GM23248 (cell line): ENCODE measurements at regions not wholly inside any gene's neighbourhood (a gene's known extent, or its start where the extent isn't known, plus 50 kb on each side); places are given as distances from the start of the nearest gene placed in this dataset.

Experiments used
- DNase-seq: peaks from one replicate; pipeline ENCODE4 v3.0.0-alpha.2; 2015
- H2AFZ ChIP-seq: fragments of 200-600 bp; sonication (generic); 2 replicates; pipeline ENCODE4 v1.6.1; 2016; ENCODE audit warnings: antibody characterized with exemption
- H3F3A ChIP-seq: fragments of 200-600 bp; sonication (generic); 2 replicates; pipeline ENCODE4 v1.6.1; 2016; ENCODE audit warnings: mild to moderate bottlenecking, antibody characterized with exemption, mixed run types; ENCODE audit not compliant: insufficient read depth
- H3K27ac ChIP-seq: fragments of 200-600 bp; sonication (generic); 2 replicates; pipeline ENCODE4 v1.5.1; 2016; ENCODE audit warnings: mild to moderate bottlenecking
- H3K27me3 ChIP-seq: fragments of 200-600 bp; sonication (generic); replicated peaks from 2 replicates; pipeline ENCODE4 v1.6.1; 2016; ENCODE audit warnings: mild to moderate bottlenecking; ENCODE audit not compliant: insufficient read depth
- H3K36me3 ChIP-seq: fragments of 200-600 bp; sonication (generic); 2 replicates; pipeline ENCODE4 v1.6.1; 2016; ENCODE audit warnings: low read depth, mild to moderate bottlenecking
- H3K4me1 ChIP-seq: fragments of 200-600 bp; sonication (generic); 2 replicates; pipeline ENCODE4 v1.6.1; 2016; ENCODE audit warnings: mild to moderate bottlenecking; ENCODE audit not compliant: insufficient read depth
- H3K4me2 ChIP-seq: fragments of 200-600 bp; sonication (generic); one replicate; pipeline ENCODE4 v1.6.1; 2016; ENCODE audit warnings: mild to moderate bottlenecking; ENCODE audit not compliant: unreplicated experiment
- H3K4me3 ChIP-seq: fragments of 200-600 bp; sonication (generic); 2 replicates; pipeline ENCODE4 v1.5.1; 2016; ENCODE audit warnings: mild to moderate bottlenecking
- H3K79me2 ChIP-seq: fragments of 200-600 bp; sonication (generic); 2 replicates; pipeline ENCODE4 v1.6.1; 2016; ENCODE audit warnings: mild to moderate bottlenecking; ENCODE audit not compliant: insufficient read depth
- H3K9ac ChIP-seq: fragments of 200-600 bp; sonication (generic); 2 replicates; pipeline ENCODE4 v1.6.1; 2016; ENCODE audit warnings: mild to moderate bottlenecking
- H3K9me2 ChIP-seq: fragments of 200-600 bp; sonication (generic); 2 replicates; pipeline ENCODE4 v1.6.1; 2016; ENCODE audit warnings: mixed run types, mild to moderate bottlenecking, moderate library complexity; ENCODE audit not compliant: insufficient read depth
- H3K9me3 ChIP-seq: fragments of 200-600 bp; sonication (generic); one replicate; pipeline ENCODE4 v1.6.1; 2017; ENCODE audit warnings: low read depth
- H4K20me1 ChIP-seq: fragments of 200-600 bp; sonication (generic); 2 replicates; pipeline ENCODE4 v1.6.0; 2016; ENCODE audit not compliant: insufficient read depth
- EZH2 ChIP-seq: fragments of 200-600 bp; sonication (generic); IDR thresholded peaks from 2 replicates; pipeline ENCODE4 v1.6.1; 2018; ENCODE audit warnings: antibody characterized with exemption, mild to moderate bottlenecking; ENCODE audit not compliant: insufficient read depth, poor library complexity, severe bottlenecking
- EZH2phosphoT487 ChIP-seq: fragments of 200-600 bp; sonication (generic); IDR thresholded peaks from 2 replicates; pipeline ENCODE4 v1.6.1; 2018; ENCODE audit warnings: antibody characterized with exemption, moderate library complexity, mild to moderate bottlenecking, low read depth; ENCODE audit not compliant: insufficient read depth
- whole genome bisulfite sequencing, 2 experiments: methylation state at CpG; one replicate each; pipeline ENCODE4 v1.1.6; 2015 to 2017; ENCODE audit warnings: low lambda C conversion rate in 2 of 2, low coverage in 1 of 2; ENCODE audit errors: missing lambda C conversion rate in 2 of 2; 5-methylcytosine and 5-hydroxymethylcytosine counted together
- in situ Hi-C: fragments of 300-500 bp; cut with MboI; formaldehyde crosslinking; loops from 2 replicates; pipeline ENCODE4 v1.15.0; 2020

GRCh38 chr12:13599176-13599575 lies 382.2 kb downstream of the GRIN2B start:
- Histone ChIP-seq H4K20me1 (no peaks in the 10 kb centered on the region), H3K4me3 (no peak overlapping the region), H3K27me3 (peaks cover 9% of the 10 kb centered on the region; the same call in 1 of the 2 replicates), H3K4me2 (no peak overlapping the region), H3F3A (no peaks in the 10 kb centered on the region), H3K9me2 (no peaks in the 10 kb centered on the region), H3K79me2 (no peaks in the 10 kb centered on the region), H3K9me3 (no peaks in the 10 kb centered on the region), H3K9ac (no peak overlapping the region), H3K36me3 (no peaks in the 10 kb centered on the region), H2AFZ (no peak overlapping the region), H3K27ac (no peak overlapping the region), H3K4me1 (no peaks in the 10 kb centered on the region)
- TF ChIP-seq EZH2phosphoT487 (no peak), EZH2 (no peak)
- WGBS, 2 experiments = 38 to 41% methylated on average over 4 of the region's 4 CpGs
- in situ Hi-C loops = no loop called here
- DNase-seq = no peak

- no peak overlapping the region for H3K9ac ChIP-seq
These were observed 383.6 kb downstream of the GRIN2B start for GRCh38 chr12:13597837-13598236.

GRCh38 chr12:13597166-13597565 lies 384.2 kb downstream of the GRIN2B start:
- Histone ChIP-seq H3F3A (no peaks in the 10 kb centered on the region), H3K4me3 (no peak overlapping the region), H3K9ac (no peak overlapping the region), H2AFZ (no peak overlapping the region), H3K4me1 (no peaks in the 10 kb centered on the region), H3K4me2 (no peak overlapping the region), H3K9me2 (no peaks in the 10 kb centered on the region), H3K27ac (no peak overlapping the region), H3K9me3 (no peaks in the 10 kb centered on the region), H3K27me3 (peaks cover 9% of the 10 kb centered on the region; the same call in 1 of the 2 replicates), H3K79me2 (no peaks in the 10 kb centered on the region), H3K36me3 (no peaks in the 10 kb centered on the region), H4K20me1 (no peaks in the 10 kb centered on the region)
- DNase-seq = no peak
- 40 to 47% methylated on average over 4 of the region's 4 CpGs for WGBS, 2 experiments
- in situ Hi-C loops = no loop called here
- TF ChIP-seq EZH2phosphoT487 (no peak), EZH2 (no peak)

More at GRCh38 chr12:13597837-13598236, 383.6 kb downstream of the GRIN2B start:
- Histone ChIP-seq H3K79me2 (no peaks in the 10 kb centered on the region), H3K36me3 (no peaks in the 10 kb centered on the region), H3F3A (no peaks in the 10 kb centered on the region), H2AFZ (no peak overlapping the region), H3K9me3 (no peaks in the 10 kb centered on the region), H3K4me2 (no peak overlapping the region), H3K4me1 (no peaks in the 10 kb centered on the region), H4K20me1 (no peaks in the 10 kb centered on the region), H3K9me2 (no peaks in the 10 kb centered on the region), H3K4me3 (no peak overlapping the region), H3K27me3 (peaks cover 9% of the 10 kb centered on the region; the same call in 1 of the 2 replicates), H3K27ac (no peak overlapping the region)
- DNase-seq = no peak
- TF ChIP-seq EZH2phosphoT487 (no peak), EZH2 (no peak)
- in situ Hi-C loops = no loop called here
- WGBS, 2 experiments = 27 to 39% methylated on average over 2 of the region's 2 CpGs

- no peak overlapping the region for H3K4me3 ChIP-seq
- no peaks in the 10 kb centered on the region for H4K20me1 ChIP-seq
- peaks cover 9% of the 10 kb centered on the region; the same call in 1 of the 2 replicates for H3K27me3 ChIP-seq
- WGBS, 2 experiments = 23 to 28% methylated on average over 1 of the region's 1 CpG
- TF ChIP-seq EZH2phosphoT487 (no peak), EZH2 (no peak)
- no peaks in the 10 kb centered on the region for H3K36me3 ChIP-seq
- no peak overlapping the region for H3K27ac ChIP-seq
- no peaks in the 10 kb centered on the region for H3K9me2 ChIP-seq
- no peaks in the 10 kb centered on the region for H3K79me2 ChIP-seq
- H3F3A ChIP-seq = no peaks in the 10 kb centered on the region
- H3K4me2 ChIP-seq = no peak overlapping the region
- H2AFZ ChIP-seq = no peak overlapping the region
- no peak overlapping the region for H3K9ac ChIP-seq
- in situ Hi-C loops = no loop called here
- no peaks in the 10 kb centered on the region for H3K4me1 ChIP-seq
- H3K9me3 ChIP-seq = no peaks in the 10 kb centered on the region
- no peak for DNase-seq
These were observed 384.7 kb downstream of the GRIN2B start for GRCh38 chr12:13596714-13597113.
